ENCODE measurements at regions not wholly inside any gene's neighbourhood (a gene's known extent, or its start where the extent isn't known, plus 50 kb on each side); places are given as distances from the start of the nearest gene placed in this dataset.
"Not testable (repeated sequence)": the region's sequence is repeated elsewhere in the genome, so short reads cannot be mapped to it uniquely, and the experiment has no call there.

DNA sequence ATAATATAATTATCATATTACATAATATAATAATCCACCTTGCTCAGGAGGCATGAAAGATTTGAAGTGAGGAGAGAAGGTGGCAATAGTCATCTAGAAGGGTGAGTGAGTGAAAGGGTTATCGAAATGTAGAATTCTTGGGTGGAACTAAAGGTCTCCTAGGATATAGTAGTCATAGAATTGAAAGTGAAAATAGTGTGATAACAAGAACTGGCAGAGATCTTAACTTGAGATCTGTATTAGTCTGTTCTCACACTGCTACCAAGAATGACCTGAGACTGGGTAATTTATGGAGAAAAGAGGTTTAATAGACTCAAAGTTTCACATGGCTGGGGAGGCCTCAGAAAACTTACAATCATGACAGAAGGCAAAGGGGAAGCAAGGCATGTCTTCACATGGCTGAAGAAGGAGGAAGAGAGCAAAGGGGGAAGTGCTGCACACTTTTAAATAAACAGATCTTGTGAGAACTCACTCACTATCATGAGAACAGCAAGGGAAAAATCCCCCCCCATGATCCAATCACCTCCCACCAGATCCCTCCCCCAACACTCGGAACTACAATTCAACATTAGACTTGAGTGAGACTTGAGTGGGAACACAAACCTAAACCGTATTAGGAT lies 351.5 kb downstream of the NR4A2 start:
- Mint-ChIP-seq H3K4me1 (ENCODE audit: low read depth) (no peaks in the 10 kb centered on the region), H3K36me3 (ENCODE audit: low read depth) (no peaks in the 10 kb centered on the region), H3K27ac (no peak overlapping the region), H3K9me3 (no peaks in the 10 kb centered on the region), H3K27me3 (ENCODE audit: low read depth) (no peaks in the 10 kb centered on the region), H3K4me3 (no peak overlapping the region)
- intact Hi-C loops (cut with micrococcal nuclease) = no loop called here
- CTCF ChIA-PET = no interaction called here
- no peak for DNase-seq

DNA sequence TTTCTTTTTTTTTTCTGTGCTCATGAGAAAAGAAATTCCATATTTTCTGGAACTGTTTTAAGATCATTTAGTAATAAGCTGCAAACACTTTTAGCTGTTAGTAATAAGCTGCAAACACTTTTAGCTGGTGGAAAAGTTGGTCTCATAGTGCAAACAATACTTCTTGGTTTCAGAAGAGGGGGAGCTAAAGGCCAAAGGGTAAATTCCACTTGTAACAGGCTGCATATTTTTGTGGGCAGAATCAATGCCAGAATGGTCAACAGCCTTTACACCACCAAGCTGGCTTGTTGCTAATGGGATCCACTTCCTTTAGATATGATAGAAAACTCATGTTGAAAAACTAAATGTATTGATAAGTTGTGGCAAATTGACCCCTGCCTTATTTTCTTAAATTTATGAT lies 356.8 kb downstream of the NR4A2 start:
- H3K4me1 Mint-ChIP-seq (ENCODE audit: low read depth) = no peaks in the 10 kb centered on the region
- intact Hi-C loops (cut with micrococcal nuclease) = no loop called here

DNA sequence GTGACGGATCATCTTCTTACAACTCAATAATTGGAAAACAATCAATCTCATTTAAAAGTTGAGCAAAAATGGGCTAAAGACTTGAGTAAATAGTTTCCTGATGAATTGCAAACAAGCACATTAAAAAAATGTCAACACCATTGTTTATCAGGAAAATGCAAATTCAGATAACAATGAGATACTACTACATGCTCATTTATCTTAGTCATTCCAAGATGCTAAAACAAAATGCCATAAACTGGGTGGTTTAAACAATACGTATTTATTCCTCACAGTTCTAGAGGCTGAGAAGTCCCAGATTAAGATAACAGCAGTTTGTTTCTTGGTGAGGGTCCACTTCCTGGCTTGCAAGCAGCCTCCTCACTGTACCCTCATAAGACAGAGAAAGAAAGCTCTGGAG lies 359.6 kb downstream of the NR4A2 start:
- DNase-seq = no peak
- Mint-ChIP-seq H3K9me3 (no peaks in the 10 kb centered on the region), H3K4me3 (no peak overlapping the region), H3K27ac (no peak overlapping the region), H3K36me3 (ENCODE audit: low read depth) (no peaks in the 10 kb centered on the region), H3K4me1 (ENCODE audit: low read depth) (no peaks in the 10 kb centered on the region), H3K27me3 (ENCODE audit: low read depth) (no peaks in the 10 kb centered on the region)
- intact Hi-C loops (cut with micrococcal nuclease) = no loop called here
- CTCF ChIA-PET = no interaction called here

More for the DNA sequence above, 356.8 kb downstream of the NR4A2 start:
- H3K27me3 Mint-ChIP-seq (ENCODE audit: low read depth) = no peaks in the 10 kb centered on the region
- H3K4me3 Mint-ChIP-seq = no peak overlapping the region
- CTCF ChIA-PET = no interaction called here
- H3K27ac Mint-ChIP-seq = no peak overlapping the region
- H3K9me3 Mint-ChIP-seq = no peaks in the 10 kb centered on the region
- DNase-seq = no peak
- H3K36me3 Mint-ChIP-seq (ENCODE audit: low read depth) = no peaks in the 10 kb centered on the region

DNA sequence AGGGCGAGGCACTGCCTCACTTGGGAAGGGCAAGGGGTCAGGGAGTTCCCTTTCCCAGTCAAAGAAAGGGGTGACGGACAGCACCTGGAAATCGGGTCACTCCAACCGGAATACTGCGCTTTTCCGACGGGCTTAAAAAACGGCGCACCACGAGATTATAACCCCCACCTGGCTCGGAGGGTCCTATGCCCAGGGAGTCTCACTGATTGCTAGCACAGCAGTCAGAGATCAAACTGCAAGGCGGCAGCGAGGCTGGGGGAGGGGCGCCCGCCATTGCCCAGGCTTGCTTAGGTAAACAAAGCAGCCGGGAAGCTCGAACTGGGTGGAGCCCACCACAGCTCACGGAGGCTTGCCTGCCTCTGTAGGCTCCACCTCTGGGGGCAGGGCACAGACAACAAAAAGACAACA lies 366.5 kb downstream of the NR4A2 start:
- H3K9me3 Mint-ChIP-seq; H3K27ac Mint-ChIP-seq; DNase-seq; CTCF ChIA-PET; H3K27me3 Mint-ChIP-seq (ENCODE audit: low read depth); H3K36me3 Mint-ChIP-seq (ENCODE audit: low read depth); H3K4me3 Mint-ChIP-seq; H3K4me1 Mint-ChIP-seq (ENCODE audit: low read depth); intact Hi-C loops (cut with micrococcal nuclease): not testable (repeated sequence)

- DNase-seq = no peak
- CTCF ChIA-PET = no interaction called here
- Mint-ChIP-seq H3K9me3 (no peaks in the 10 kb centered on the region), H3K27me3 (ENCODE audit: low read depth) (no peaks in the 10 kb centered on the region), H3K27ac (no peak overlapping the region), H3K36me3 (ENCODE audit: low read depth) (no peaks in the 10 kb centered on the region), H3K4me3 (no peak overlapping the region), H3K4me1 (ENCODE audit: low read depth) (no peaks in the 10 kb centered on the region)
- intact Hi-C loops (cut with micrococcal nuclease) = no loop called here
Observed at GRCh38 chr2:155965415-155966063, 367.0 kb downstream of the NR4A2 start.

- Mint-ChIP-seq H3K27me3 (ENCODE audit: low read depth) (no peaks in the 10 kb centered on the region), H3K36me3 (ENCODE audit: low read depth) (no peaks in the 10 kb centered on the region), H3K4me3 (no peak overlapping the region), H3K4me1 (ENCODE audit: low read depth) (no peaks in the 10 kb centered on the region), H3K27ac (no peak overlapping the region), H3K9me3 (no peaks in the 10 kb centered on the region)
- CTCF ChIA-PET = no interaction called here
- intact Hi-C loops (cut with micrococcal nuclease) = no loop called here
- no peak for DNase-seq
Observed at GRCh38 chr2:155961641-155962040, 370.9 kb downstream of the NR4A2 start.

GRCh38 chr2:155958834-155959233 lies 373.7 kb downstream of the NR4A2 start:
- no peak overlapping the region for H3K27ac Mint-ChIP-seq

GRCh38 chr2:155947069-155947468 lies 385.5 kb downstream of the NR4A2 start:
- Mint-ChIP-seq H3K4me1 (ENCODE audit: low read depth) (no peaks in the 10 kb centered on the region), H3K27ac (no peak overlapping the region), H3K4me3 (no peak overlapping the region), H3K27me3 (ENCODE audit: low read depth) (no peaks in the 10 kb centered on the region), H3K9me3 (no peaks in the 10 kb centered on the region), H3K36me3 (ENCODE audit: low read depth) (no peaks in the 10 kb centered on the region)
- CTCF ChIA-PET = no interaction called here
- no peak for DNase-seq
- intact Hi-C loops (cut with micrococcal nuclease) = no loop called here

More at GRCh38 chr2:155958834-155959233, 373.7 kb downstream of the NR4A2 start:
- Mint-ChIP-seq H3K4me3 (no peak overlapping the region), H3K4me1 (ENCODE audit: low read depth) (no peaks in the 10 kb centered on the region), H3K9me3 (no peaks in the 10 kb centered on the region), H3K36me3 (ENCODE audit: low read depth) (no peaks in the 10 kb centered on the region), H3K27me3 (ENCODE audit: low read depth) (no peaks in the 10 kb centered on the region)
- intact Hi-C loops (cut with micrococcal nuclease) = no loop called here
- DNase-seq = no peak
- CTCF ChIA-PET = no interaction called here

GRCh38 chr2:155944218-155944617 lies 388.3 kb downstream of the NR4A2 start:
- CTCF ChIA-PET = no interaction called here
- peaks cover 1% of the 10 kb centered on the region for H3K9me3 Mint-ChIP-seq
- H3K4me1 Mint-ChIP-seq (ENCODE audit: low read depth) = no peaks in the 10 kb centered on the region
- DNase-seq = no peak
- intact Hi-C loops (cut with micrococcal nuclease) = no loop called here
- H3K4me3 Mint-ChIP-seq = no peak overlapping the region
- H3K27me3 Mint-ChIP-seq (ENCODE audit: low read depth) = no peaks in the 10 kb centered on the region
- no peaks in the 10 kb centered on the region for H3K36me3 Mint-ChIP-seq (ENCODE audit: low read depth)
- no peak overlapping the region for H3K27ac Mint-ChIP-seq

DNA sequence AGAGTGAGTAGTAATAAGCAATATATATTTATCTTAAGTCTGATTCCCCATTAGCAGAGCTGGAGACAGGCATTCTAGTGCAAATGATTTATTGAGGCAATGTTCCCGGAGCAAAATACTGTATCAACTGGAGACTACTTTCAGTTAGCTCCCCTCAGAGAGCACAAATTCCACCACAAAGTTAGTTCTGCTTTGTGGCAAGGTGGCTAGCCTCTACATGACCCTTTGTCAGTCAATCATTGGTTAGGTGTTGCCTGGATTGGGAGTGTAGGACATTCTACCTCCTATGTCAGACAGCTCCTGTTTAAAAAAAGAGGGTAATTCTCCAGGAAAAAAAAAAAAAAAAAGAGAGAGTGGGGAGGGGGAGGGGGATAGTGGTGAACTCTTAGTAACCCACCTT lies 402.2 kb downstream of the NR4A2 start:
- Mint-ChIP-seq H3K27me3 (ENCODE audit: low read depth) (no peaks in the 10 kb centered on the region), H3K4me1 (ENCODE audit: low read depth) (no peaks in the 10 kb centered on the region), H3K9me3 (peaks cover 1% of the 10 kb centered on the region), H3K27ac (no peak overlapping the region), H3K36me3 (ENCODE audit: low read depth) (no peaks in the 10 kb centered on the region), H3K4me3 (no peak overlapping the region)
- CTCF ChIA-PET = no interaction called here
- intact Hi-C loops (cut with micrococcal nuclease) = no loop called here
- DNase-seq = no peak

GRCh38 chr2:155917380-155917779 lies 415.1 kb downstream of the NR4A2 start:
- Mint-ChIP-seq H3K27me3 (ENCODE audit: low read depth) (no peaks in the 10 kb centered on the region), H3K4me3 (no peak overlapping the region), H3K36me3 (ENCODE audit: low read depth) (no peaks in the 10 kb centered on the region), H3K4me1 (ENCODE audit: low read depth) (no peaks in the 10 kb centered on the region), H3K27ac (no peak overlapping the region), H3K9me3 (no peaks in the 10 kb centered on the region)
- CTCF ChIA-PET = no interaction called here
- intact Hi-C loops (cut with micrococcal nuclease) = no loop called here
- no peak for DNase-seq

GRCh38 chr2:155913356-155913755 lies 419.2 kb downstream of the NR4A2 start:
- CTCF ChIA-PET = no interaction called here
- no peak overlapping the region for H3K27ac Mint-ChIP-seq
- H3K4me1 Mint-ChIP-seq (ENCODE audit: low read depth) = no peaks in the 10 kb centered on the region
- no peak for DNase-seq
- H3K9me3 Mint-ChIP-seq = no peaks in the 10 kb centered on the region
- no peaks in the 10 kb centered on the region for H3K27me3 Mint-ChIP-seq (ENCODE audit: low read depth)
- no peaks in the 10 kb centered on the region for H3K36me3 Mint-ChIP-seq (ENCODE audit: low read depth)
- intact Hi-C loops (cut with micrococcal nuclease) = no loop called here
- no peak overlapping the region for H3K4me3 Mint-ChIP-seq

GRCh38 chr2:155908567-155908966 lies 424.0 kb downstream of the NR4A2 start:
- intact Hi-C loops (cut with micrococcal nuclease) = no loop called here
- no peak overlapping the region for H3K27ac Mint-ChIP-seq
- H3K9me3 Mint-ChIP-seq = no peaks in the 10 kb centered on the region
- H3K4me1 Mint-ChIP-seq (ENCODE audit: low read depth) = no peaks in the 10 kb centered on the region
- DNase-seq = no peak
- CTCF ChIA-PET = no interaction called here
- H3K4me3 Mint-ChIP-seq = no peak overlapping the region
- H3K36me3 Mint-ChIP-seq (ENCODE audit: low read depth) = no peaks in the 10 kb centered on the region
- H3K27me3 Mint-ChIP-seq (ENCODE audit: low read depth) = no peaks in the 10 kb centered on the region
